Brain microvascular endothelial cell (primary cell): ENCODE measurements at regions not wholly inside any gene's neighbourhood (a gene's known extent, or its start where the extent isn't known, plus 50 kb on each side); places are given as distances from the start of the nearest gene placed in this dataset.
"Not testable (repeated sequence)": the region's sequence is repeated elsewhere in the genome, so short reads cannot be mapped to it uniquely, and the experiment has no call there.

Experiments
- DNase-seq: peaks from one replicate; pipeline ENCODE4 v3.0.0-alpha.2; 2020
- H3K27ac ChIP-seq: fragments of 250-450 bp; sonication (Bioruptor Pico); 2 replicates; pipeline ENCODE4 v1.5.1; 2020; ENCODE audit warnings: mild to moderate bottlenecking, moderate library complexity
- H3K27me3 ChIP-seq: fragments of 250-450 bp; sonication (Bioruptor Pico); replicated peaks from 2 replicates; pipeline ENCODE4 v1.5.1; 2020; ENCODE audit warnings: mild to moderate bottlenecking
- H3K36me3 ChIP-seq: fragments of 250-450 bp; sonication (Bioruptor Pico); replicated peaks from 2 replicates; pipeline ENCODE4 v1.5.1; 2020; ENCODE audit warnings: mild to moderate bottlenecking
- H3K4me3 ChIP-seq: 2 replicates; pipeline ENCODE4 v1.5.1; 2011; ENCODE audit warnings: low read depth, mild to moderate bottlenecking, control low read depth, low read length, moderate library complexity
- in situ Hi-C: cut with HindIII; loops from 2 replicates; pipeline ENCODE4 v1.10.0; 2017; ENCODE audit warnings: low sequenced_read_pairs, low pct_ligation_motif_present
- TF ChIP-seq, protein P1 (sequence below): IDR thresholded peaks from 2 replicates; pipeline ENCODE4 v1.5.1; 2011; ENCODE audit warnings: low read depth, mild to moderate bottlenecking, moderate library complexity, low read length, control low read depth, inconsistent platforms; ENCODE audit errors: missing control alignments

DNA sequence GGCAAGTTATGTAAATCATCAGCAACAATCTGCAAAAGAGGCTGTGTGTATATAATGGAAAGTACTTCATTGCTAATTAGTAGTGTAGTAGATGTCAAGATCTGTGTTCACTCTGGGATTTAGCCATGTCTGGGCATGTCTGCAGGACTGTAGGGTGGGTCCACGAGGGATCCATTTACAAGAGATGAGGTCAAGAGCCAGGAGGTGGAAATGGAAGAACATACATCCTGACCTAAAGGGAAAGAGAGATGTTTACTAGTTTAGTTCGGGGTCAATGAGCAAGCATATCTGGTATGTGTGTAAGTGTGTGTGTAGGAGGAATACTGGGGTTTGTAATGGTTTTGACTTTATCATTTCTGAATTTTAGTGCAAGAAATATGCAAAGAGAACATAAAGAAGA lies 171.5 kb upstream of the NANOGP8 start:
- in situ Hi-C loops = no loop called here
- H3K36me3 ChIP-seq = no peaks in the 10 kb centered on the region
- H3K4me3 ChIP-seq = no peak overlapping the region
- no peak overlapping the region for H3K27ac ChIP-seq
- no peak for DNase-seq
- H3K27me3 ChIP-seq = no peaks in the 10 kb centered on the region
- TF ChIP-seq, protein P1, sequence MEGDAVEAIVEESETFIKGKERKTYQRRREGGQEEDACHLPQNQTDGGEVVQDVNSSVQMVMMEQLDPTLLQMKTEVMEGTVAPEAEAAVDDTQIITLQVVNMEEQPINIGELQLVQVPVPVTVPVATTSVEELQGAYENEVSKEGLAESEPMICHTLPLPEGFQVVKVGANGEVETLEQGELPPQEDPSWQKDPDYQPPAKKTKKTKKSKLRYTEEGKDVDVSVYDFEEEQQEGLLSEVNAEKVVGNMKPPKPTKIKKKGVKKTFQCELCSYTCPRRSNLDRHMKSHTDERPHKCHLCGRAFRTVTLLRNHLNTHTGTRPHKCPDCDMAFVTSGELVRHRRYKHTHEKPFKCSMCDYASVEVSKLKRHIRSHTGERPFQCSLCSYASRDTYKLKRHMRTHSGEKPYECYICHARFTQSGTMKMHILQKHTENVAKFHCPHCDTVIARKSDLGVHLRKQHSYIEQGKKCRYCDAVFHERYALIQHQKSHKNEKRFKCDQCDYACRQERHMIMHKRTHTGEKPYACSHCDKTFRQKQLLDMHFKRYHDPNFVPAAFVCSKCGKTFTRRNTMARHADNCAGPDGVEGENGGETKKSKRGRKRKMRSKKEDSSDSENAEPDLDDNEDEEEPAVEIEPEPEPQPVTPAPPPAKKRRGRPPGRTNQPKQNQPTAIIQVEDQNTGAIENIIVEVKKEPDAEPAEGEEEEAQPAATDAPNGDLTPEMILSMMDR = no peak

DNA sequence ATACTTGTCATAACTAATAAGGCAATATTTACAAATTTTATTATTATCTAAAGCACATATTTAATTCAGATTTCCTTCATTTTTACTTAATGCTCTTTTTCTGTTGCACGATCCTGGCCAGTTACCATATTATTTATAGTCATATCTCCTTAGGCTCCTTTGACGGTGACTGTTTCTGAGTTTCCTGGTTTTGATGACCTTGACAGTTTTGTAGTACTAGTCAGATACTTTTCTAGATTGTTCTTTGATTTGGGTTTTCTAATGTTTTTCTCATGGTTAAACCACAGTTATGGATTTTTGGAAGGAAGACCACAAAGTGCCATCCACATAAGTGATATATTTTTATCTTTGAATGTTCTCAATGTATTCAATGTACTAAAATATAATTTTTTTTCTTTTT lies 171.0 kb upstream of the NANOGP8 start:
- Histone ChIP-seq H3K4me3 (no peak overlapping the region), H3K27me3 (no peaks in the 10 kb centered on the region), H3K36me3 (no peaks in the 10 kb centered on the region), H3K27ac (no peak overlapping the region)
- TF ChIP-seq, protein P1 = no peak
- DNase-seq = no peak
- in situ Hi-C loops = no loop called here

DNA sequence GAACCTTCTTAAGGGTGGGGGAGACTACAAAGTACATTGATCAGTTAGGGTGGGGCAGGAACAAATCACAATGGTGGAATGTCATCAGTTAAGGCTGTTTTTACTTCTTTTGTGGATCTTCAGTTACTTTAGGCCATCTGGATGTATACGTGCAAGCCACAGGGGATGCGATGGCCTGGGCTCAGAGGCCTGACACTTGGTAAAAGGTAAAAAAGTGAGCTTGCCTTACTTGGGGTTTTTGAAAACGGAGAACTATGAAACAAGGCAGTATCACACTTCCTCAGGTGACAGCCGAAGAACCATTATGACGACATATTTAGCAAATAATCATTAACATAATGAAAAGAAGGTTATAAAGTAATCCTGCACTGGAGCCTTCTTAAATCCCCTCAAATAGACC lies 169.8 kb upstream of the NANOGP8 start:
- H3K36me3 ChIP-seq, DNase-seq, H3K4me3 ChIP-seq, in situ Hi-C loops, H3K27ac ChIP-seq, H3K27me3 ChIP-seq: not testable (repeated sequence)

DNA sequence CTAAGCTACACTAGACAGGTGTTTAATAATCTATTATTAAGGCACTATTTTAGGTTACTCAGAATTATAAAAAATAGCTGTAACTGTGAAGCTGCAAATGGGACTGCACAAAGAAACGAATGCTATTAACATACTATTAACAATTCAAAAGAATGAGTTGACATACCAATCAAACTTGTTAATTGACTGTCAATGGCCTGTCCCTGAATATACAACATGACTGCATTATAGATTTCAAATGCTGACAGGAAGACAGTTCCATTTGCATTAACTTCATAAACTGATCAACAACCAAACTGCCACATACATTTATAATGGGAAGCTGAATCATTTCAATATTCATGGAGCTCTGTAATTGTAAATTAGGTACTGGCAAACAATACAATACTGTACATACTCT lies 169.0 kb upstream of the NANOGP8 start:
- Histone ChIP-seq H3K27me3 (no peaks in the 10 kb centered on the region), H3K36me3 (no peaks in the 10 kb centered on the region), H3K4me3 (no peak overlapping the region), H3K27ac (no peak overlapping the region)
- DNase-seq = no peak
- in situ Hi-C loops = no loop called here
- TF ChIP-seq, protein P1 = no peak

DNA sequence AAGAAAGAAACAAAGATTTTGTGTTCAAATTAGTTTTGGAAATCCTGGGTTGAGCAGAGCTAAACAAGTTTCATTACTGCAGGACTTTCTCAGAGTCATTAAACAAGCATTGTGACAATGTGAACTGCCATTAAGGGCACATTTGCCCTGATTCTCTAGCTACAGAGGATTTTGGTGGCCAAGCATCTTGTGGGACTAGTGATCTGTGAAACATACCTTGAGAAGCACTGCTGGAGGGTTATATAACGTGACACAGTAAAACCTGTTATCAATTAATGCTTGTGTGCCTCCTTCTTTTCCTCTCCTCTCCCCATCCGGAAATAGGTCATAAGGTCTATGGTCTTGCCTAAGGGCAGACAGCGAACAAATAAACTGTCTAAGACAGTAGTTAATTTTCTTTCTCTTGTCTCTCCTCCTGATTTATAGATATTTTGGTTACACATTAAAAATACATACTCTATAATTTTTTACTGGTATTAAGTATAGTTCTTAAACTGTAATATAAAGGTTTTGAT lies 167.3 kb upstream of the NANOGP8 start:
- no peak for DNase-seq

DNA sequence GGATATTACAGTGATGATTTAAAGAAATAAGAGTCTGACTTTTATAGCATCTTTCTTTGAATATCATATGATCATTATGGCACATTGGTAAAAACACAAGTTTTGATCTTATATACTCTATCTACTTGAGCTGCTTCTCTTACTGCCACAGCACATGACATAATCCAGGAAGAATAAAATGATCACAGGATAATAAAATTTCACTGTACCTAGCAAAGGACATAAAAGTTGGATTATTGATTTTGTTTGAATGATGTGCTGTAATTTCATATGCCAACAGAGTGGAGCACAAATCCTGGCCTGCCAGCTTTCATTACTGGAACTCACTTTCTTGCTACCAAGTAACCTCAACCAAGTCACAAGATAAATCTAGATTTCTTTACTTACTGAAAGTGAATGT lies 162.1 kb upstream of the NANOGP8 start:
- H3K36me3 ChIP-seq = no peaks in the 10 kb centered on the region
- no peaks in the 10 kb centered on the region for H3K27me3 ChIP-seq
- TF ChIP-seq, protein P1 = no peak
- no peak overlapping the region for H3K4me3 ChIP-seq
- DNase-seq = no peak
- no peak overlapping the region for H3K27ac ChIP-seq
- in situ Hi-C loops = no loop called here

More for the DNA sequence above, 167.3 kb upstream of the NANOGP8 start:
- no peaks in the 10 kb centered on the region for H3K27me3 ChIP-seq
- H3K27ac ChIP-seq = no peak overlapping the region
- H3K4me3 ChIP-seq = no peak overlapping the region
- TF ChIP-seq, protein P1 = no peak
- in situ Hi-C loops = no loop called here
- no peaks in the 10 kb centered on the region for H3K36me3 ChIP-seq
